GM23338 (cell line): ENCODE measurements at regions not wholly inside any gene's neighbourhood (a gene's known extent, or its start where the extent isn't known, plus 50 kb on each side); places are given as distances from the start of the nearest gene placed in this dataset.

ENCODE experiments used
- ATAC-seq: fragments of 200-7000 bp; cut with Tn5 transposase; 3 replicates; pipeline ENCODE4 v1.9.1; 2020
- DNase-seq: peaks from one replicate; pipeline ENCODE4 v3.0.0-alpha.2; 2015; ENCODE audit warnings: low spot score
- H2AFZ ChIP-seq: fragments of 200-600 bp; sonication (generic); 2 replicates; pipeline ENCODE4 v1.8.0; 2016; ENCODE audit warnings: antibody characterized with exemption, mild to moderate bottlenecking, moderate library complexity
- H3F3A ChIP-seq: fragments of 200-600 bp; sonication (generic); replicated peaks from 2 replicates; pipeline ENCODE4 v1.8.0; 2017; ENCODE audit warnings: antibody characterized with exemption, mixed run types, low read depth
- H3K27ac ChIP-seq: fragments of 200-600 bp; sonication (generic); 2 replicates; pipeline ENCODE4 v1.6.1; 2016; ENCODE audit warnings: low read depth
- H3K27me3 ChIP-seq: fragments of 200-600 bp; sonication (generic); 2 replicates; pipeline ENCODE4 v1.8.0; 2016; ENCODE audit warnings: mild to moderate bottlenecking, mixed run types, moderate library complexity; ENCODE audit not compliant: insufficient read depth
- H3K36me3 ChIP-seq: fragments of 200-600 bp; sonication (generic); 2 replicates; pipeline ENCODE4 v1.8.0; 2016; ENCODE audit warnings: mild to moderate bottlenecking; ENCODE audit not compliant: insufficient read depth
- H3K4me1 ChIP-seq: fragments of 200-600 bp; sonication (generic); 2 replicates; pipeline ENCODE4 v1.8.0; 2016; ENCODE audit warnings: mild to moderate bottlenecking, moderate library complexity; ENCODE audit not compliant: insufficient read depth
- H3K4me2 ChIP-seq: fragments of 200-600 bp; sonication (generic); 2 replicates; pipeline ENCODE4 v1.7.1; 2017; ENCODE audit warnings: mixed run types
- H3K4me3 ChIP-seq: fragments of 200-600 bp; sonication (generic); 2 replicates; pipeline ENCODE4 v1.6.1; 2016; ENCODE audit warnings: mixed run types
- H3K79me2 ChIP-seq: fragments of 200-600 bp; sonication (generic); replicated peaks from 2 replicates; pipeline ENCODE4 v1.8.0; 2017; ENCODE audit warnings: mild to moderate bottlenecking; ENCODE audit not compliant: insufficient read depth
- H3K9me2 ChIP-seq: fragments of 200-600 bp; sonication (generic); 2 replicates; pipeline ENCODE4 v1.8.0; 2017; ENCODE audit not compliant: insufficient read depth
- H4K20me1 ChIP-seq: fragments of 200-600 bp; sonication (generic); replicated peaks from 2 replicates; pipeline ENCODE4 v1.8.0; 2017; ENCODE audit warnings: mild to moderate bottlenecking; ENCODE audit not compliant: insufficient read depth
- H3K27ac Mint-ChIP-seq: 2 replicates; pipeline ENCODE4 v1.8.0; 2020; ENCODE audit warnings: inconsistent platforms, mild to moderate bottlenecking, moderate library complexity, mixed read lengths
- H3K27me3 Mint-ChIP-seq: 3 replicates; pipeline ENCODE4 v1.8.0; 2022; ENCODE audit warnings: low read depth, mild to moderate bottlenecking, moderate library complexity, mixed read lengths, inconsistent platforms; ENCODE audit not compliant: insufficient read depth, poor library complexity
- H3K36me3 Mint-ChIP-seq: 3 replicates; pipeline ENCODE4 v1.8.0; 2021; ENCODE audit warnings: low read depth, mild to moderate bottlenecking, inconsistent platforms, moderate library complexity, mixed read lengths
- H3K4me1 Mint-ChIP-seq: 3 replicates; pipeline ENCODE4 v1.8.0; 2020; ENCODE audit warnings: mild to moderate bottlenecking, inconsistent platforms, mixed read lengths
- H3K4me3 Mint-ChIP-seq: 3 replicates; pipeline ENCODE4 v1.8.0; 2021; ENCODE audit warnings: moderate library complexity, mild to moderate bottlenecking, inconsistent platforms, mixed read lengths
- H3K9me3 Mint-ChIP-seq: 3 replicates; pipeline ENCODE4 v1.8.0; 2020; ENCODE audit warnings: moderate library complexity, mild to moderate bottlenecking, inconsistent platforms, mixed read lengths
- CTCF ChIP-seq, 2 experiments: fragments of 200-600 bp in 1 of 2; sonication (generic) in 1 of 2; conservative IDR thresholded peaks; 2 replicates each; pipeline versions ENCODE4 v1.5.1 to v1.6.1; 2016 to 2017; ENCODE audit warnings: antibody characterized with exemption in 2 of 2, low read depth in 2 of 2, mild to moderate bottlenecking in 2 of 2, moderate library complexity in 1 of 2
- NANOG ChIP-seq: IDR thresholded peaks from 2 replicates; pipeline ENCODE4 v1.6.1; 2016; ENCODE audit warnings: antibody characterized with exemption, borderline replicate concordance
- POLR2AphosphoS5 ChIP-seq: IDR thresholded peaks from 2 replicates; pipeline ENCODE4 v1.6.1; 2016; ENCODE audit warnings: antibody characterized with exemption, low read depth
- ZNF462 ChIP-seq: fragments of 250-450 bp; sonication (Bioruptor Pico); IDR thresholded peaks from 2 replicates; pipeline ENCODE4 v1.5.0; 2020; ENCODE audit warnings: mild to moderate bottlenecking, moderate library complexity

GRCh38 chr7:36045326-36045725 is 107.7 kb upstream of the EEPD1 start (continued):
- TF ChIP-seq CTCF (conservative IDR thresholded peaks at IDR 0.05; ENCODE audit: low read depth in 2 of 2) (no peak), NANOG (no peak)

GRCh38 chr7:36045830-36046341 is 107.2 kb upstream of the EEPD1 start:
- no peaks in the 10 kb centered on the region for H4K20me1 ChIP-seq
- DNase-seq (peak; percentile 29), ATAC-seq (peak; percentile 68)
- Mint-ChIP-seq H3K4me3 (no peak overlapping the region), H3K27me3 (peaks cover 10% of the 10 kb centered on the region), H3K4me1 (peaks cover 48% of the 10 kb centered on the region), H3K27ac (no peak overlapping the region), H3K9me3 (no peaks in the 10 kb centered on the region), H3K36me3 (no peaks in the 10 kb centered on the region)
- H3K27me3 ChIP-seq = no peaks in the 10 kb centered on the region
- peak overlapping the region; percentile 73; the same call in 1 of the 2 replicates for H2AFZ ChIP-seq
- peaks cover 27% of the 10 kb centered on the region for H3K4me1 ChIP-seq
- H3K4me2 ChIP-seq = no peak overlapping the region; the same call in 1 of the 2 replicates
- no peak overlapping the region for H3K27ac ChIP-seq
- H3K4me3 ChIP-seq = no peak overlapping the region
- H3F3A ChIP-seq = no peaks in the 10 kb centered on the region
- H3K36me3 ChIP-seq = no peaks in the 10 kb centered on the region; the same call in 1 of the 2 replicates
- no peaks in the 10 kb centered on the region for H3K79me2 ChIP-seq
- peak; percentile 70 for TF ChIP-seq ZNF462
- no peak for TF ChIP-seq POLR2AphosphoS5
- H3K9me2 ChIP-seq = peaks cover 8% of the 10 kb centered on the region
